Hepatocyte (in vitro differentiated cells): ENCODE measurements at regions not wholly inside any gene's neighbourhood (a gene's known extent, or its start where the extent isn't known, plus 50 kb on each side); places are given as distances from the start of the nearest gene placed in this dataset.

Source experiments
- DNase-seq: peaks from one replicate; pipeline ENCODE4 v3.0.0-alpha.2; 2016; ENCODE audit warnings: low spot score
- H2AFZ ChIP-seq: fragments of 200-600 bp; sonication (generic); 2 replicates; pipeline ENCODE4 v1.6.0; 2016; ENCODE audit warnings: antibody characterized with exemption, mild to moderate bottlenecking
- H3K27ac ChIP-seq: fragments of 200-600 bp; sonication (generic); 2 replicates; pipeline ENCODE4 v1.5.1; 2016; ENCODE audit warnings: mild to moderate bottlenecking
- H3K27me3 ChIP-seq: fragments of 200-600 bp; sonication (generic); 2 replicates; pipeline ENCODE4 v1.6.1; 2016
- H3K36me3 ChIP-seq: fragments of 200-600 bp; sonication (generic); replicated peaks from 2 replicates; pipeline ENCODE4 v1.5.1; 2016; ENCODE audit warnings: low read depth; ENCODE audit not compliant: insufficient read depth
- H3K4me1 ChIP-seq: fragments of 200-600 bp; sonication (generic); 2 replicates; pipeline ENCODE4 v1.5.1; 2016; ENCODE audit warnings: mild to moderate bottlenecking, moderate library complexity; ENCODE audit not compliant: insufficient read depth
- H3K4me2 ChIP-seq: fragments of 200-600 bp; sonication (generic); 2 replicates; pipeline ENCODE4 v1.6.0; 2016
- H3K4me3 ChIP-seq: fragments of 200-600 bp; sonication (generic); 2 replicates; pipeline ENCODE4 v1.5.1; 2016; ENCODE audit warnings: mild to moderate bottlenecking
- H3K79me2 ChIP-seq: fragments of 200-600 bp; sonication (generic); 2 replicates; pipeline ENCODE4 v1.6.0; 2017; ENCODE audit warnings: mild to moderate bottlenecking
- H3K9me2 ChIP-seq: fragments of 200-600 bp; sonication (generic); replicated peaks from 2 replicates; pipeline ENCODE4 v1.6.0; 2017; ENCODE audit warnings: mild to moderate bottlenecking; ENCODE audit not compliant: insufficient read depth
- H3K9me3 ChIP-seq: fragments of 200-600 bp; sonication (generic); 2 replicates; pipeline ENCODE4 v1.5.1; 2016; ENCODE audit warnings: low read depth, mild to moderate bottlenecking
- H4K20me1 ChIP-seq: fragments of 200-600 bp; sonication (generic); 2 replicates; pipeline ENCODE4 v1.6.0; 2016; ENCODE audit warnings: mild to moderate bottlenecking; ENCODE audit not compliant: insufficient read depth, poor library complexity, severe bottlenecking
- CTCF ChIP-seq: fragments of 200-600 bp; sonication (generic); IDR thresholded peaks from 2 replicates; pipeline ENCODE4 v1.5.1; 2016; ENCODE audit warnings: antibody characterized with exemption, mild to moderate bottlenecking; ENCODE audit not compliant: poor library complexity
- EZH2 ChIP-seq: fragments of 200-600 bp; sonication (generic); IDR thresholded peaks from 2 replicates; pipeline ENCODE4 v1.6.1; 2016; ENCODE audit warnings: antibody characterized with exemption, mild to moderate bottlenecking, borderline replicate concordance
- EZH2phosphoT487 ChIP-seq: fragments of 200-600 bp; sonication (generic); IDR thresholded peaks from one replicate; pipeline ENCODE4 v1.6.1; 2018; ENCODE audit warnings: antibody characterized with exemption, mild to moderate bottlenecking, low read depth, moderate library complexity; ENCODE audit not compliant: unreplicated experiment, severe bottlenecking
- WGBS: methylation state at CpG from one replicate; pipeline ENCODE4 v1.1.6; 2016; ENCODE audit warnings: low lambda C conversion rate; ENCODE audit errors: missing lambda C conversion rate; 5-methylcytosine and 5-hydroxymethylcytosine counted together

- Histone ChIP-seq H3K4me3 (no peak overlapping the region), H3K9me2 (no peaks in the 10 kb centered on the region)
- WGBS: 94% methylated on average over 1 of the region's 1 CpG
Observed at GRCh38 chr10:60597513-60597912, 180.8 kb upstream of the CDK1 start.

GRCh38 chr10:60595852-60596251, 182.4 kb upstream of the CDK1 start:
- DNase-seq: no peak
- Histone ChIP-seq H3K4me3 (no peak overlapping the region), H3K79me2 (no peaks in the 10 kb centered on the region), H3K4me1 (no peaks in the 10 kb centered on the region), H3K9me2 (no peaks in the 10 kb centered on the region), H2AFZ (no peak overlapping the region), H3K36me3 (no peaks in the 10 kb centered on the region), H3K27ac (no peak overlapping the region), H3K27me3 (no peaks in the 10 kb centered on the region), H3K9me3 (no peaks in the 10 kb centered on the region), H3K4me2 (no peak overlapping the region), H4K20me1 (no peaks in the 10 kb centered on the region)
- TF ChIP-seq EZH2: no peak
- TF ChIP-seq CTCF: no peak
- no peak for TF ChIP-seq EZH2phosphoT487
- WGBS: 88% methylated on average over 3 of the region's 3 CpGs

More at GRCh38 chr10:60597513-60597912, 180.8 kb upstream of the CDK1 start:
- TF ChIP-seq EZH2phosphoT487: no peak
- no peak for TF ChIP-seq EZH2
- TF ChIP-seq CTCF: no peak
- Histone ChIP-seq H3K9me3 (no peaks in the 10 kb centered on the region), H4K20me1 (no peaks in the 10 kb centered on the region), H3K27ac (no peak overlapping the region), H2AFZ (no peak overlapping the region), H3K36me3 (no peaks in the 10 kb centered on the region), H3K79me2 (no peaks in the 10 kb centered on the region), H3K27me3 (no peaks in the 10 kb centered on the region), H3K4me2 (no peak overlapping the region), H3K4me1 (no peaks in the 10 kb centered on the region)
- no peak for DNase-seq

- Histone ChIP-seq H3K9me3 (no peaks in the 10 kb centered on the region), H3K4me1 (no peaks in the 10 kb centered on the region), H3K79me2 (no peaks in the 10 kb centered on the region), H3K36me3 (no peaks in the 10 kb centered on the region), H3K9me2 (no peaks in the 10 kb centered on the region), H2AFZ (no peak overlapping the region), H3K4me2 (no peak overlapping the region), H3K4me3 (no peak overlapping the region), H4K20me1 (no peaks in the 10 kb centered on the region), H3K27ac (no peak overlapping the region), H3K27me3 (no peaks in the 10 kb centered on the region)
- WGBS: 94% methylated on average over 1 of the region's 1 CpG
- DNase-seq: no peak
- no peak for TF ChIP-seq CTCF
- no peak for TF ChIP-seq EZH2
- no peak for TF ChIP-seq EZH2phosphoT487
Observed at GRCh38 chr10:60594476-60595051, 183.7 kb upstream of the CDK1 start.

- Histone ChIP-seq H3K79me2 (no peaks in the 10 kb centered on the region), H4K20me1 (no peaks in the 10 kb centered on the region), H3K4me3 (no peak overlapping the region), H3K4me1 (no peaks in the 10 kb centered on the region), H2AFZ (no peak overlapping the region), H3K27ac (no peak overlapping the region), H3K9me2 (no peaks in the 10 kb centered on the region), H3K9me3 (no peaks in the 10 kb centered on the region), H3K4me2 (no peak overlapping the region), H3K36me3 (no peaks in the 10 kb centered on the region), H3K27me3 (no peaks in the 10 kb centered on the region)
- DNase-seq: no peak
- WGBS: 93% methylated on average over 2 of the region's 2 CpGs
- TF ChIP-seq EZH2 (no peak), EZH2phosphoT487 (no peak), CTCF (no peak)
Observed at GRCh38 chr10:60591119-60591518, 187.2 kb upstream of the CDK1 start.
